PFSK-1 (cell line): ENCODE measurements at regions not wholly inside any gene's neighbourhood (a gene's known extent, or its start where the extent isn't known, plus 50 kb on each side); places are given as distances from the start of the nearest gene placed in this dataset.

Experiments
- FOXP2 ChIP-seq: optimal IDR thresholded peaks from 2 replicates; pipeline ENCODE3; 2011; ENCODE audit warnings: borderline replicate concordance, control low read depth, inconsistent platforms; ENCODE audit not compliant: insufficient read depth; ENCODE audit errors: extremely low read length, extremely low read depth
- POLR2AphosphoS5 ChIP-seq: IDR thresholded peaks from 2 replicates; pipeline ENCODE4 v1.6.1; 2012; ENCODE audit warnings: low read depth, mild to moderate bottlenecking, control low read depth, low read length, moderate library complexity
- SIN3A ChIP-seq: IDR thresholded peaks from 2 replicates; pipeline ENCODE4 v1.6.1; 2012; ENCODE audit warnings: mild to moderate bottlenecking, low read length, moderate library complexity, borderline replicate concordance; ENCODE audit not compliant: insufficient read depth
- TAF1 ChIP-seq: IDR thresholded peaks from 2 replicates; pipeline ENCODE4 v1.6.1; 2012; ENCODE audit warnings: low read length, control low read depth, borderline replicate concordance; ENCODE audit not compliant: insufficient read depth
- TF ChIP-seq, protein P1 (sequence below), 2 experiments: IDR thresholded peaks; 2 replicates each; pipeline versions ENCODE4 v1.6.1 to v1.8.0; 2011 to 2012; ENCODE audit warnings: low read depth in 2 of 2, low read length in 2 of 2, control low read depth in 1 of 2, inconsistent platforms in 1 of 2, mild to moderate bottlenecking in 1 of 2, moderate library complexity in 1 of 2; ENCODE audit not compliant: insufficient read depth in 1 of 2

GRCh38 chr5:125508225-125508624 lies 761.8 kb upstream of the ZNF608 start:
- TF ChIP-seq, protein P1, sequence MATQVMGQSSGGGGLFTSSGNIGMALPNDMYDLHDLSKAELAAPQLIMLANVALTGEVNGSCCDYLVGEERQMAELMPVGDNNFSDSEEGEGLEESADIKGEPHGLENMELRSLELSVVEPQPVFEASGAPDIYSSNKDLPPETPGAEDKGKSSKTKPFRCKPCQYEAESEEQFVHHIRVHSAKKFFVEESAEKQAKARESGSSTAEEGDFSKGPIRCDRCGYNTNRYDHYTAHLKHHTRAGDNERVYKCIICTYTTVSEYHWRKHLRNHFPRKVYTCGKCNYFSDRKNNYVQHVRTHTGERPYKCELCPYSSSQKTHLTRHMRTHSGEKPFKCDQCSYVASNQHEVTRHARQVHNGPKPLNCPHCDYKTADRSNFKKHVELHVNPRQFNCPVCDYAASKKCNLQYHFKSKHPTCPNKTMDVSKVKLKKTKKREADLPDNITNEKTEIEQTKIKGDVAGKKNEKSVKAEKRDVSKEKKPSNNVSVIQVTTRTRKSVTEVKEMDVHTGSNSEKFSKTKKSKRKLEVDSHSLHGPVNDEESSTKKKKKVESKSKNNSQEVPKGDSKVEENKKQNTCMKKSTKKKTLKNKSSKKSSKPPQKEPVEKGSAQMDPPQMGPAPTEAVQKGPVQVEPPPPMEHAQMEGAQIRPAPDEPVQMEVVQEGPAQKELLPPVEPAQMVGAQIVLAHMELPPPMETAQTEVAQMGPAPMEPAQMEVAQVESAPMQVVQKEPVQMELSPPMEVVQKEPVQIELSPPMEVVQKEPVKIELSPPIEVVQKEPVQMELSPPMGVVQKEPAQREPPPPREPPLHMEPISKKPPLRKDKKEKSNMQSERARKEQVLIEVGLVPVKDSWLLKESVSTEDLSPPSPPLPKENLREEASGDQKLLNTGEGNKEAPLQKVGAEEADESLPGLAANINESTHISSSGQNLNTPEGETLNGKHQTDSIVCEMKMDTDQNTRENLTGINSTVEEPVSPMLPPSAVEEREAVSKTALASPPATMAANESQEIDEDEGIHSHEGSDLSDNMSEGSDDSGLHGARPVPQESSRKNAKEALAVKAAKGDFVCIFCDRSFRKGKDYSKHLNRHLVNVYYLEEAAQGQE (IDR thresholded peaks at IDR 0.05; ENCODE audit: insufficient read depth in 1 of 2, low read depth in 2 of 2, low read length in 2 of 2) = no peak
- no peak for TF ChIP-seq POLR2AphosphoS5
- no peak for TF ChIP-seq SIN3A
- TF ChIP-seq TAF1 = no peak
- TF ChIP-seq FOXP2 = no peak
